ENCODE measurements at regions not wholly inside any gene's neighbourhood (a gene's known extent, or its start where the extent isn't known, plus 50 kb on each side); places are given as distances from the start of the nearest gene placed in this dataset.
"Not testable (repeated sequence)": the region's sequence is repeated elsewhere in the genome, so short reads cannot be mapped to it uniquely, and the experiment has no call there.

GRCh38 chr15:34700891-34701427, 53.8 kb downstream of the GJD2 start:
- DNase-seq, result no peak

GRCh38 chr15:34699968-34700640, 54.7 kb downstream of the GJD2 start:
- no peak for DNase-seq

GRCh38 chr15:34696506-34696905, 58.3 kb downstream of the GJD2 start:
- no peak for DNase-seq

GRCh38 chr15:34693053-34693744, 61.6 kb downstream of the GJD2 start:
- DNase-seq, result peak; percentile 29

GRCh38 chr15:34691034-34691433, 63.8 kb downstream of the GJD2 start:
- peak; percentile 41 for DNase-seq

GRCh38 chr15:34688699-34689098, 66.1 kb downstream of the GJD2 start:
- no peak for DNase-seq

GRCh38 chr15:34684351-34684750, 70.4 kb downstream of the GJD2 start:
- no peak for DNase-seq

- peak; percentile 75 for DNase-seq
Measured at GRCh38 chr15:34682674-34683073, 72.1 kb downstream of the GJD2 start.

GRCh38 chr15:34679291-34679690, 75.5 kb downstream of the GJD2 start:
- DNase-seq, result no peak

- DNase-seq, result no peak
Measured at GRCh38 chr15:34673241-34673640, 81.6 kb downstream of the GJD2 start.

GRCh38 chr15:34665498-34666116, 82.2 kb upstream of the GOLGA8B start:
- DNase-seq, result no peak

- DNase-seq, result no peak
Measured at GRCh38 chr15:34664418-34664817, 81.0 kb upstream of the GOLGA8B start.

GRCh38 chr15:34663101-34663500, 79.7 kb upstream of the GOLGA8B start:
- no peak for DNase-seq

GRCh38 chr15:34659056-34659455, 75.6 kb upstream of the GOLGA8B start:
- no peak for DNase-seq

GRCh38 chr15:34657469-34658127, 74.1 kb upstream of the GOLGA8B start:
- no peak for DNase-seq

- DNase-seq, result no peak
Measured at GRCh38 chr15:34656005-34656796, 72.8 kb upstream of the GOLGA8B start.

- DNase-seq, result no peak
Measured at GRCh38 chr15:34655326-34655725, 71.9 kb upstream of the GOLGA8B start.

- DNase-seq, result no peak
Measured at GRCh38 chr15:34654625-34655024, 71.2 kb upstream of the GOLGA8B start.

GRCh38 chr15:34653992-34654391, 70.5 kb upstream of the GOLGA8B start:
- no peak for DNase-seq

- DNase-seq, result not testable (repeated sequence)
Measured at GRCh38 chr15:34653326-34653725, 69.9 kb upstream of the GOLGA8B start.

GRCh38 chr15:34652726-34653033, 69.2 kb upstream of the GOLGA8B start:
- DNase-seq, result no peak

GRCh38 chr15:34651997-34652725, 68.7 kb upstream of the GOLGA8B start:
- DNase-seq, result no peak

All from EL (cell line).